Vagina (tissue), 2 donors: ENCODE measurements at regions not wholly inside any gene's neighbourhood (a gene's known extent, or its start where the extent isn't known, plus 50 kb on each side); places are given as distances from the start of the nearest gene placed in this dataset.

Experiments
- CTCF ChIP-seq, 3 experiments: fragments of 450-650 bp in 2 of 3; fragments of 200-600 bp in 1 of 3; sonication (generic) in 1 of 3; IDR thresholded peaks; one replicate each; pipeline ENCODE4 v1.5.1; 2017 to 2019; ENCODE audit warnings: antibody characterized with exemption in 3 of 3, mild to moderate bottlenecking in 2 of 3, moderate library complexity in 2 of 3
- POLR2A ChIP-seq, 2 donors: fragments of 450-650 bp; IDR thresholded peaks; one replicate each; pipeline ENCODE4 v1.6.1; 2017; ENCODE audit warnings: antibody characterized with exemption in 2 of 2, mild to moderate bottlenecking in 2 of 2, moderate library complexity in 2 of 2

GRCh38 chr5:81852291-81853029, 101.6 kb upstream of the SSBP2 start:
- TF ChIP-seq CTCF (IDR thresholded peaks at IDR 0.05) (no peak), POLR2A (IDR thresholded peaks at IDR 0.05) (no peak)
